ENCODE measurements at regions not wholly inside any gene's neighbourhood (a gene's known extent, or its start where the extent isn't known, plus 50 kb on each side); places are given as distances from the start of the nearest gene placed in this dataset.
"Not testable (repeated sequence)": the region's sequence is repeated elsewhere in the genome, so short reads cannot be mapped to it uniquely, and the experiment has no call there.

- Histone ChIP-seq H3K9me3 (peaks cover 0 to 15% (median 0%) of the 10 kb centered on the region in 4 donors), H3K36me3 (no peaks in the 10 kb centered on the region), H3K27ac (no peak overlapping the region), H3K4me1 (no peaks in the 10 kb centered on the region), H3K27me3 (no peaks in the 10 kb centered on the region), H3K4me3 (no peak overlapping the region)
- no peak for DNase-seq
- intact Hi-C loops (cut with DNase I; ENCODE audit: low total_unique reads), result no loop called here
- TF ChIP-seq POLR2AphosphoS5 (IDR thresholded peaks at IDR 0.05), result no peak
- no peak for TF ChIP-seq CTCF (IDR thresholded peaks at IDR 0.05)
- TF ChIP-seq EP300 (IDR thresholded peaks at IDR 0.05), result no peak
- TF ChIP-seq POLR2A (IDR thresholded peaks at IDR 0.05), result no peak
- 73 to 100% (median 96%) methylated on average over 2 of the region's 2 CpGs for WGBS, 5 donors
Measured at GRCh38 chr5:106006242-106006641, 1664.5 kb downstream of the EFNA5 start.

- H3K4me3 ChIP-seq; H3K27me3 ChIP-seq; H3K27ac ChIP-seq; DNase-seq; H3K36me3 ChIP-seq; intact Hi-C loops (cut with DNase I; ENCODE audit: low total_unique reads); H3K4me1 ChIP-seq: not testable (repeated sequence)
- 78 to 95% (median 90%) methylated on average over 3 of the region's 3 CpGs for WGBS, 5 donors
- peaks cover 0 to 17% (median 2%) of the 10 kb centered on the region in 4 donors for H3K9me3 ChIP-seq
Measured at GRCh38 chr5:105998991-105999390, 1671.7 kb downstream of the EFNA5 start.

- no peak overlapping the region for H3K27ac ChIP-seq
- no peaks in the 10 kb centered on the region for H3K36me3 ChIP-seq
- H3K9me3 ChIP-seq, result no peaks in the 10 kb centered on the region
- intact Hi-C loops (cut with DNase I; ENCODE audit: low total_unique reads), result no loop called here
- no peak for TF ChIP-seq CTCF (IDR thresholded peaks at IDR 0.05)
- TF ChIP-seq POLR2A (IDR thresholded peaks at IDR 0.05), result no peak
- TF ChIP-seq POLR2AphosphoS5 (IDR thresholded peaks at IDR 0.05), result no peak
- no peak for TF ChIP-seq EP300 (IDR thresholded peaks at IDR 0.05)
- H3K4me3 ChIP-seq, result no peak overlapping the region
- H3K27me3 ChIP-seq, result no peaks in the 10 kb centered on the region
- 81 to 94% (median 87%) methylated on average over 1 of the region's 1 CpG for WGBS, 5 donors
- H3K4me1 ChIP-seq, result no peaks in the 10 kb centered on the region
- DNase-seq, result no peak
Measured at GRCh38 chr5:105993027-105993426, 1677.7 kb downstream of the EFNA5 start.

- H3K4me3 ChIP-seq, result no peak overlapping the region
- H3K9me3 ChIP-seq, result no peaks in the 10 kb centered on the region
- WGBS, 5 donors, result 81 to 90% (median 83%) methylated on average over 5 to 9 of the region's 9 CpGs
- H3K4me1 ChIP-seq, result no peaks in the 10 kb centered on the region
- intact Hi-C loops (cut with DNase I; ENCODE audit: low total_unique reads), result no loop called here
- DNase-seq, result no peak
- TF ChIP-seq POLR2A (IDR thresholded peaks at IDR 0.05) (no peak), POLR2AphosphoS5 (IDR thresholded peaks at IDR 0.05) (no peak), CTCF (IDR thresholded peaks at IDR 0.05) (no peak), EP300 (IDR thresholded peaks at IDR 0.05) (no peak)
- H3K36me3 ChIP-seq, result no peaks in the 10 kb centered on the region
- H3K27ac ChIP-seq, result no peak overlapping the region
- H3K27me3 ChIP-seq, result no peaks in the 10 kb centered on the region
Measured at GRCh38 chr5:105982526-105982925, 1688.2 kb downstream of the EFNA5 start.

GRCh38 chr5:105978011-105978410, 1692.7 kb downstream of the EFNA5 start:
- 67 to 89% (median 81%) methylated on average over 1 of the region's 1 CpG for WGBS, 5 donors
- H3K27me3 ChIP-seq, result no peaks in the 10 kb centered on the region
- no peak overlapping the region for H3K4me3 ChIP-seq
- H3K36me3 ChIP-seq, result no peaks in the 10 kb centered on the region
- no peaks in the 10 kb centered on the region for H3K9me3 ChIP-seq
- TF ChIP-seq POLR2A (IDR thresholded peaks at IDR 0.05) (no peak), CTCF (IDR thresholded peaks at IDR 0.05) (no peak), EP300 (IDR thresholded peaks at IDR 0.05) (no peak), POLR2AphosphoS5 (IDR thresholded peaks at IDR 0.05) (no peak)
- intact Hi-C loops (cut with DNase I; ENCODE audit: low total_unique reads), result no loop called here
- DNase-seq, result no peak
- H3K4me1 ChIP-seq, result no peaks in the 10 kb centered on the region
- H3K27ac ChIP-seq, result no peak overlapping the region

All from stomach (tissue), 8 donors.